ENCODE measurements at regions not wholly inside any gene's neighbourhood (a gene's known extent, or its start where the extent isn't known, plus 50 kb on each side); places are given as distances from the start of the nearest gene placed in this dataset.

GRCh38 chr7:45358287-45358686 is 200.7 kb downstream of the RAMP3 start:
- RAD21 ChIA-PET (ENCODE audit: low non-redundant PET in 1 of 2, low total read pairs in 2 of 2, uncharacterized antibody in 2 of 2, unreplicated experiment in 2 of 2), result no interaction called here
- CTCF ChIA-PET, result no interaction called here

More at GRCh38 chr7:45358287-45358686, 200.7 kb downstream of the RAMP3 start:
- no peaks in the 10 kb centered on the region for H3K36me3 ChIP-seq (ENCODE audit: control insufficient read depth in 1 of 2, insufficient read depth in 2 of 2, low read length in 2 of 2)
- no peaks in the 10 kb centered on the region for H3K4me1 ChIP-seq (ENCODE audit: control insufficient read depth in 1 of 2, insufficient read depth in 2 of 2, low read length in 2 of 2)
- H3K9me3 ChIP-seq (ENCODE audit: control insufficient read depth in 1 of 2, insufficient read depth in 1 of 2, low read depth in 1 of 2, low read length in 2 of 2), result no peaks in the 10 kb centered on the region
- H3K79me2 ChIP-seq (ENCODE audit: insufficient read depth, low read length), result no peaks in the 10 kb centered on the region
- POLR2A ChIA-PET, result no interaction called here
- H3K9me2 ChIP-seq (ENCODE audit: insufficient read depth), result no peaks in the 10 kb centered on the region
- intact Hi-C loops (cut with micrococcal nuclease), result no loop called here
- no peak overlapping the region for H3K4me2 ChIP-seq (ENCODE audit: low read length)
- TF ChIP-seq CBX3 (IDR thresholded peaks at IDR 0.05; ENCODE audit: low read depth) (no peak), REST (IDR thresholded peaks at IDR 0.05; ENCODE audit: low read depth) (no peak), CTCF (IDR thresholded peaks at IDR 0.05 in 2 of 3, conservative IDR thresholded peaks at IDR 0.05 in 1 of 3; ENCODE audit: borderline replicate concordance in 1 of 3, insufficient read depth in 1 of 3, low read depth in 2 of 3, low read length in 2 of 3) (no peak), FOSL1 (IDR thresholded peaks at IDR 0.05; ENCODE audit: low read depth) (no peak), ZNF274 (IDR thresholded peaks at IDR 0.05; ENCODE audit: low read depth, low read length) (no peak), ELF1 (IDR thresholded peaks at IDR 0.05; ENCODE audit: borderline replicate concordance, low read depth) (no peak), ZBTB33 (IDR thresholded peaks at IDR 0.05; ENCODE audit: extremely low read depth, insufficient replicate concordance, low read length) (no peak), POLR2AphosphoS5 (IDR thresholded peaks at IDR 0.05; ENCODE audit: low read depth, low read length) (no peak), EGR1 (IDR thresholded peaks at IDR 0.05; ENCODE audit: low read depth) (no peak), SIN3A (IDR thresholded peaks at IDR 0.05; ENCODE audit: low read depth) (no peak), JUND (IDR thresholded peaks at IDR 0.05) (no peak), MAX (IDR thresholded peaks at IDR 0.05) (no peak), POLR2A (IDR thresholded peaks at IDR 0.05; ENCODE audit: borderline replicate concordance, extremely low read depth, insufficient read depth, insufficient read length) (no peak), SRF (IDR thresholded peaks at IDR 0.05; ENCODE audit: low read depth) (no peak), EZH2 (IDR thresholded peaks at IDR 0.05) (no peak), YY1 (IDR thresholded peaks at IDR 0.05; ENCODE audit: extremely low read depth, insufficient replicate concordance, low read depth, low read length) (no peak), CEBPB (IDR thresholded peaks at IDR 0.05; ENCODE audit: low read depth) (no peak)
- H3K27me3 ChIP-seq (ENCODE audit: insufficient read depth, low read length), result peaks cover 66% of the 10 kb centered on the region
- H3K9ac ChIP-seq (ENCODE audit: low read length), result no peak overlapping the region
- no peak for ATAC-seq
- no TSS peak for BruUV-seq (replicated peaks)
- H3K27ac ChIP-seq (ENCODE audit: low read depth, low read length), result no peak overlapping the region
- no peak for DNase-seq (ENCODE audit: low read depth, low spot score)
- no peak overlapping the region for H3K4me3 ChIP-seq (replicated peaks in 1 of 2; ENCODE audit: low read depth in 1 of 2, low read length in 2 of 2)
- H4K20me1 ChIP-seq (ENCODE audit: insufficient read depth), result no peaks in the 10 kb centered on the region
- H2AFZ ChIP-seq (ENCODE audit: low read depth, low read length, poor library complexity, severe bottlenecking), result no peak overlapping the region

Data from HCT116 (cell line).